Mesendoderm (in vitro differentiated cells): ENCODE measurements at regions not wholly inside any gene's neighbourhood (a gene's known extent, or its start where the extent isn't known, plus 50 kb on each side); places are given as distances from the start of the nearest gene placed in this dataset.

ENCODE experiments used
- DNase-seq: peaks from one replicate; pipeline ENCODE4 v3.0.0; 2013
- H2AK5ac ChIP-seq: 2 replicates; pipeline ENCODE4 v1.6.1; 2013; ENCODE audit warnings: low read length, inconsistent platforms
- H2BK120ac ChIP-seq: 2 replicates; pipeline ENCODE4 v1.6.1; 2013; ENCODE audit warnings: low read depth, mild to moderate bottlenecking, low read length, moderate library complexity, mixed read lengths
- H2BK15ac ChIP-seq: replicated peaks from 2 replicates; pipeline ENCODE4 v1.6.1; 2013; ENCODE audit warnings: low read depth, mild to moderate bottlenecking, moderate library complexity
- H2BK5ac ChIP-seq: 2 replicates; pipeline ENCODE4 v1.6.1; 2013; ENCODE audit warnings: low read length, inconsistent platforms
- H3K18ac ChIP-seq: 2 replicates; pipeline ENCODE4 v1.6.1; 2013; ENCODE audit warnings: mild to moderate bottlenecking, low read length, mixed read lengths
- H3K23ac ChIP-seq: one replicate; pipeline ENCODE4 v1.6.1; 2013; ENCODE audit warnings: low read length
- H3K27ac ChIP-seq: 2 replicates; pipeline ENCODE4 v1.5.1; 2013; ENCODE audit warnings: low read depth, mild to moderate bottlenecking, inconsistent platforms, low read length, moderate library complexity
- H3K27me3 ChIP-seq: 2 replicates; pipeline ENCODE4 v1.6.1; 2013; ENCODE audit warnings: low read length, control low read depth, mild to moderate bottlenecking, inconsistent platforms; ENCODE audit not compliant: insufficient read depth, poor library complexity
- H3K36me3 ChIP-seq: 2 replicates; pipeline ENCODE4 v1.6.1; 2013; ENCODE audit warnings: low read length, inconsistent platforms; ENCODE audit not compliant: control insufficient read depth, insufficient read depth
- H3K4ac ChIP-seq: one replicate; pipeline ENCODE4 v1.6.1; 2013; ENCODE audit warnings: low read depth, mild to moderate bottlenecking, low read length, moderate library complexity
- H3K4me1 ChIP-seq: 2 replicates; pipeline ENCODE4 v1.6.1; 2013; ENCODE audit warnings: low read depth, low read length, inconsistent platforms; ENCODE audit not compliant: control insufficient read depth
- H3K4me2 ChIP-seq: 2 replicates; pipeline ENCODE4 v1.6.1; 2013; ENCODE audit warnings: low read length
- H3K4me3 ChIP-seq: 2 replicates; pipeline ENCODE4 v1.5.1; 2013; ENCODE audit warnings: mild to moderate bottlenecking, low read length
- H3K56ac ChIP-seq: one replicate; pipeline ENCODE4 v1.6.1; 2013; ENCODE audit warnings: low read length
- H3K79me1 ChIP-seq: 2 replicates; pipeline ENCODE4 v1.6.1; 2013; ENCODE audit warnings: low read length, inconsistent platforms
- H3K79me2 ChIP-seq: 2 replicates; pipeline ENCODE4 v1.6.1; 2013; ENCODE audit warnings: mild to moderate bottlenecking, low read length; ENCODE audit not compliant: control insufficient read depth, insufficient read depth
- H3K9ac ChIP-seq: 2 replicates; pipeline ENCODE4 v1.6.1; 2013; ENCODE audit warnings: low read length, inconsistent platforms
- H4K5ac ChIP-seq: one replicate; pipeline ENCODE4 v1.6.1; 2013; ENCODE audit warnings: low read length
- H4K8ac ChIP-seq: one replicate; pipeline ENCODE4 v1.6.1; 2013; ENCODE audit warnings: low read depth, mild to moderate bottlenecking, control low read depth, low read length, moderate library complexity
- WGBS: extraction: QIAGEN DNeasy Blood & Tissue Kit; methylation state at CpG from one replicate; pipeline ENCODE4 v1.1.7; 2013; ENCODE audit warnings: low lambda C conversion rate, missing lambda C conversion rate; ENCODE audit not compliant: insufficient coverage; ENCODE audit errors: extremely low coverage; 5-methylcytosine and 5-hydroxymethylcytosine counted together

GRCh38 chr11:56905936-56906335, 82.8 kb upstream of the OR5AK2 start:
- Histone ChIP-seq H3K4me3 (no peak overlapping the region), H2BK5ac (no peak overlapping the region), H3K79me1 (no peaks in the 10 kb centered on the region), H3K23ac (no peak overlapping the region), H4K5ac (no peak overlapping the region), H2BK15ac (no peak overlapping the region), H3K36me3 (no peaks in the 10 kb centered on the region), H4K8ac (no peak overlapping the region), H3K79me2 (no peaks in the 10 kb centered on the region), H2AK5ac (no peak overlapping the region), H3K9ac (no peak overlapping the region), H3K4me2 (no peak overlapping the region), H3K56ac (no peak overlapping the region), H3K4ac (no peak overlapping the region), H3K27me3 (no peaks in the 10 kb centered on the region), H2BK120ac (no peak overlapping the region), H3K4me1 (no peaks in the 10 kb centered on the region), H3K27ac (no peak overlapping the region), H3K18ac (no peak overlapping the region)
- no peak for DNase-seq
- no CpG with 5 or more reads among the region's 1 CpG for WGBS

DNA sequence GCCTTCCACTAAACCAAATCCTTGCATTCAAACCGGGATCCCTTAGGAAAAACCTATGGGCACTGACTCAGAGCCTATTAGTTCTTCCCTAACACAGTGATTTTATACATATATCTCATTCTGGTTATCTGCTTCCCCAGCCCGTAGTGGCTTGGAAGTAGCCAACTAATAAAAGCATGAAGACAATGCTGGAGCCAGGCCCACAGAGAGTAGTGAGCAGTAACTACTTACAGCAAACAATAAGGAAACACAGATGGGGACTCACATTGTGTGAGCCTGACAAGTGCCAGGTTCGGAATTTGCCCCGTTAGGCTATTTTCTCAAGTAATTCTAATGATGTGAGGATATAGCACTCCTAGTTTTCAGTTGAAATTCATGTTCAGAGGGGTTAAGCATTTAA, 83.3 kb upstream of the OR5AK2 start:
- Histone ChIP-seq H3K27ac (no peak overlapping the region), H3K4me1 (no peaks in the 10 kb centered on the region), H2BK15ac (no peak overlapping the region), H3K4me2 (no peak overlapping the region), H2BK5ac (no peak overlapping the region), H3K9ac (no peak overlapping the region), H3K4me3 (no peak overlapping the region), H3K56ac (no peak overlapping the region), H3K79me2 (no peaks in the 10 kb centered on the region), H3K18ac (no peak overlapping the region), H2AK5ac (no peak overlapping the region), H4K8ac (no peak overlapping the region), H3K79me1 (no peaks in the 10 kb centered on the region), H3K4ac (no peak overlapping the region), H2BK120ac (no peak overlapping the region), H4K5ac (no peak overlapping the region), H3K27me3 (no peaks in the 10 kb centered on the region), H3K23ac (no peak overlapping the region), H3K36me3 (no peaks in the 10 kb centered on the region)
- no peak for DNase-seq
- WGBS = no CpG with 5 or more reads among the region's 4 CpGs

DNA sequence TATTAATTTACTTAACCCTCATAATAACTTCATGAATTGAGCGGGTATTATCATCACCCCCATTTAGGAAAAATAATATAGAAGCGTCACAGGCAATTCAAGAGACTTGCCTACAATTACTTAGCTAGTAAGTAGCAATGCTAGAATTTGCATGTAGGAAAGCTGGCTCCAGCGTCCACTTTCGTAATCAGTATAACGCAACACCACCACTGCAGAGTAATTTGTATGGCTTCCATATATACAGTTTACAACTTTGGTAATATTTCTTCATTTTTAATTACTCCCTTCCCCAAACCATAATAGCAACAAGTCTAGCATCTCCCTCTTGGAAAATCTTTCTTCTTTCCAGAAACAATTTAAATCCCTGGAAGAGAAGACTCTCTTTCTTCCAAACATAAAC, 89.9 kb upstream of the OR5AK2 start:
- H3K27ac ChIP-seq = no peak overlapping the region
- H4K5ac ChIP-seq = no peak overlapping the region
- no peak overlapping the region for H2BK5ac ChIP-seq
- no peak overlapping the region for H3K4ac ChIP-seq
- no peak overlapping the region for H4K8ac ChIP-seq
- H2BK120ac ChIP-seq = no peak overlapping the region
- H2BK15ac ChIP-seq = no peak overlapping the region
- H3K79me2 ChIP-seq = no peaks in the 10 kb centered on the region
- H3K79me1 ChIP-seq = no peaks in the 10 kb centered on the region
- H2AK5ac ChIP-seq = no peak overlapping the region
- no CpG with 5 or more reads among the region's 5 CpGs for WGBS
- no peaks in the 10 kb centered on the region for H3K36me3 ChIP-seq
- H3K4me2 ChIP-seq = no peak overlapping the region
- no peak overlapping the region for H3K4me3 ChIP-seq
- no peak overlapping the region for H3K56ac ChIP-seq
- H3K4me1 ChIP-seq = no peaks in the 10 kb centered on the region
- H3K27me3 ChIP-seq = no peaks in the 10 kb centered on the region
- DNase-seq = no peak
- H3K23ac ChIP-seq = no peak overlapping the region
- no peak overlapping the region for H3K18ac ChIP-seq
- no peak overlapping the region for H3K9ac ChIP-seq

- Histone ChIP-seq H2AK5ac (no peak overlapping the region), H3K79me1 (no peaks in the 10 kb centered on the region)
- no CpG with 5 or more reads among the region's 9 CpGs for WGBS
These were observed 98.0 kb upstream of the OR5AK2 start for GRCh38 chr11:56890584-56891305.

GRCh38 chr11:56889986-56890385, 98.7 kb upstream of the OR5AK2 start:
- H2BK5ac ChIP-seq = no peak overlapping the region
- no peak overlapping the region for H3K18ac ChIP-seq
- H3K23ac ChIP-seq = no peak overlapping the region
- no peak overlapping the region for H2BK120ac ChIP-seq
- H3K4me1 ChIP-seq = no peaks in the 10 kb centered on the region
- H3K36me3 ChIP-seq = no peaks in the 10 kb centered on the region
- H3K4ac ChIP-seq = no peak overlapping the region
- no CpG with 5 or more reads among the region's 4 CpGs for WGBS
- H4K8ac ChIP-seq = no peak overlapping the region
- no peaks in the 10 kb centered on the region for H3K79me2 ChIP-seq
- DNase-seq = no peak
- H3K79me1 ChIP-seq = no peaks in the 10 kb centered on the region
- no peak overlapping the region for H4K5ac ChIP-seq
- no peak overlapping the region for H3K4me3 ChIP-seq
- no peak overlapping the region for H3K9ac ChIP-seq
- no peak overlapping the region for H3K4me2 ChIP-seq
- no peak overlapping the region for H2BK15ac ChIP-seq
- H3K27ac ChIP-seq = no peak overlapping the region
- no peak overlapping the region for H3K56ac ChIP-seq
- H3K27me3 ChIP-seq = no peaks in the 10 kb centered on the region
- no peak overlapping the region for H2AK5ac ChIP-seq

More at GRCh38 chr11:56890584-56891305, 98.0 kb upstream of the OR5AK2 start:
- no peak for DNase-seq
- Histone ChIP-seq H3K4me1 (no peaks in the 10 kb centered on the region), H4K5ac (no peak overlapping the region), H3K56ac (no peak overlapping the region), H3K4ac (no peak overlapping the region), H4K8ac (no peak overlapping the region), H2BK120ac (no peak overlapping the region), H2BK15ac (no peak overlapping the region), H3K9ac (no peak overlapping the region), H3K4me3 (no peak overlapping the region), H2BK5ac (no peak overlapping the region), H3K36me3 (no peaks in the 10 kb centered on the region), H3K23ac (no peak overlapping the region), H3K27ac (no peak overlapping the region), H3K4me2 (no peak overlapping the region), H3K79me2 (no peaks in the 10 kb centered on the region), H3K18ac (no peak overlapping the region), H3K27me3 (no peaks in the 10 kb centered on the region)

GRCh38 chr11:56887940-56888339, 100.8 kb upstream of the OR5AK2 start:
- no peaks in the 10 kb centered on the region for H3K27me3 ChIP-seq
- H3K4me1 ChIP-seq = no peaks in the 10 kb centered on the region
- H3K4me2 ChIP-seq = no peak overlapping the region
- no peak overlapping the region for H3K18ac ChIP-seq
- H3K56ac ChIP-seq = no peak overlapping the region
- no peak overlapping the region for H3K27ac ChIP-seq
- no peak for DNase-seq
- H2BK15ac ChIP-seq = no peak overlapping the region
- H2BK120ac ChIP-seq = no peak overlapping the region
- no peak overlapping the region for H3K4ac ChIP-seq
- H3K79me1 ChIP-seq = no peaks in the 10 kb centered on the region
- no peak overlapping the region for H4K5ac ChIP-seq
- H3K4me3 ChIP-seq = no peak overlapping the region
- H3K9ac ChIP-seq = no peak overlapping the region
- H3K23ac ChIP-seq = no peak overlapping the region
- no peak overlapping the region for H2BK5ac ChIP-seq
- H3K79me2 ChIP-seq = no peaks in the 10 kb centered on the region
- no CpG with 5 or more reads among the region's 3 CpGs for WGBS
- H4K8ac ChIP-seq = no peak overlapping the region
- H3K36me3 ChIP-seq = no peaks in the 10 kb centered on the region
- no peak overlapping the region for H2AK5ac ChIP-seq
